ENCODE measurements at regions not wholly inside any gene's neighbourhood (a gene's known extent, or its start where the extent isn't known, plus 50 kb on each side); places are given as distances from the start of the nearest gene placed in this dataset.

- intact Hi-C loops (cut with micrococcal nuclease) = loop anchor here (1.0 to 2.0 kb wide), 3 partner anchors 19 to 676 kb away; no protein-coding TSS in a partner anchor
Measured at GRCh38 chr14:21894003-21894897, 220.6 kb upstream of the OR4E1 start.

GRCh38 chr14:21891921-21892320, 218.3 kb upstream of the OR4E1 start:
- intact Hi-C loops (cut with micrococcal nuclease) = no loop called here

- intact Hi-C loops (cut with micrococcal nuclease) = no loop called here
Measured at GRCh38 chr14:21884995-21885394, 211.4 kb upstream of the OR4E1 start.

GRCh38 chr14:21882226-21882625, 208.6 kb upstream of the OR4E1 start:
- intact Hi-C loops (cut with micrococcal nuclease) = no loop called here

GRCh38 chr14:21880918-21881317, 207.3 kb upstream of the OR4E1 start:
- intact Hi-C loops (cut with micrococcal nuclease) = no loop called here

GRCh38 chr14:21875791-21876190, 202.2 kb upstream of the OR4E1 start:
- intact Hi-C loops (cut with micrococcal nuclease) = no loop called here

GRCh38 chr14:21874946-21875345, 201.3 kb upstream of the OR4E1 start:
- intact Hi-C loops (cut with micrococcal nuclease) = no loop called here

GRCh38 chr14:21874167-21874566, 200.5 kb upstream of the OR4E1 start:
- intact Hi-C loops (cut with micrococcal nuclease) = no loop called here

GRCh38 chr14:21868442-21869046, 194.9 kb upstream of the OR4E1 start:
- intact Hi-C loops (cut with micrococcal nuclease) = loop anchor here (1.0 to 10.0 kb wide), 8 partner anchors 22 to 1116 kb away; partner anchors contain the start of gene AJUBA

GRCh38 chr14:21867541-21867940, 193.9 kb upstream of the OR4E1 start:
- intact Hi-C loops (cut with micrococcal nuclease) = loop anchor here (5.0 to 10.0 kb wide), 2 partner anchors 640 to 1117 kb away; partner anchors contain the start of gene AJUBA

GRCh38 chr14:21866479-21866878, 192.9 kb upstream of the OR4E1 start:
- intact Hi-C loops (cut with micrococcal nuclease) = loop anchor here (5.0 to 10.0 kb wide), 2 partner anchors 641 to 1118 kb away; partner anchors contain the start of gene AJUBA

- intact Hi-C loops (cut with micrococcal nuclease) = loop anchor here (10.0 kb wide), 1 partner anchor 1122 kb away; the partner anchor contains the start of gene AJUBA
Measured at GRCh38 chr14:21863289-21863688, 189.7 kb upstream of the OR4E1 start.

- intact Hi-C loops (cut with micrococcal nuclease) = loop anchor here (2.0 to 10.0 kb wide), 2 partner anchors 696 to 1124 kb away; partner anchors contain the start of gene AJUBA
Measured at GRCh38 chr14:21861153-21861552, 187.5 kb upstream of the OR4E1 start.

GRCh38 chr14:21860172-21860571, 186.6 kb upstream of the OR4E1 start:
- intact Hi-C loops (cut with micrococcal nuclease) = loop anchor here (2.0 to 10.0 kb wide), 2 partner anchors 697 to 1125 kb away; partner anchors contain the start of gene AJUBA

GRCh38 chr14:21852775-21853174, 179.2 kb upstream of the OR4E1 start:
- intact Hi-C loops (cut with micrococcal nuclease) = loop anchor here (5.0 kb wide), 1 partner anchor 640 kb away; no protein-coding TSS in a partner anchor

- intact Hi-C loops (cut with micrococcal nuclease) = loop anchor here (5.0 kb wide), 1 partner anchor 640 kb away; no protein-coding TSS in a partner anchor
Measured at GRCh38 chr14:21852061-21852664, 178.5 kb upstream of the OR4E1 start.

GRCh38 chr14:21846902-21847301, 173.3 kb upstream of the OR4E1 start:
- intact Hi-C loops (cut with micrococcal nuclease) = loop anchor here (1.0 to 10.0 kb wide), 4 partner anchors 22 to 1008 kb away; no protein-coding TSS in a partner anchor

GRCh38 chr14:21846227-21846885, 172.7 kb upstream of the OR4E1 start:
- intact Hi-C loops (cut with micrococcal nuclease) = loop anchor here (1.0 to 10.0 kb wide), 4 partner anchors 22 to 1008 kb away; no protein-coding TSS in a partner anchor

GRCh38 chr14:21840765-21841164, 167.1 kb upstream of the OR4E1 start:
- intact Hi-C loops (cut with micrococcal nuclease) = loop anchor here (10.0 kb wide), 1 partner anchor 1014 kb away; no protein-coding TSS in a partner anchor

- intact Hi-C loops (cut with micrococcal nuclease) = no loop called here
Measured at GRCh38 chr14:21833836-21834235, 160.2 kb upstream of the OR4E1 start.

- intact Hi-C loops (cut with micrococcal nuclease) = loop anchor here (1.0 kb wide), 2 partner anchors 58 to 763 kb away; partner anchors contain the start of gene DAD1
Measured at GRCh38 chr14:21825845-21826244, 152.2 kb upstream of the OR4E1 start.

All from T-helper 1 cell treated with Interleukin-12 subunit alpha and Interleukin-12 subunit beta and Interleukin-4 antibody, amounts not matched to agents 30 ng/mL and 1 ng/mL, for 36 hours (primary cell).